ENCODE measurements at regions not wholly inside any gene's neighbourhood (a gene's known extent, or its start where the extent isn't known, plus 50 kb on each side); places are given as distances from the start of the nearest gene placed in this dataset.

DNA sequence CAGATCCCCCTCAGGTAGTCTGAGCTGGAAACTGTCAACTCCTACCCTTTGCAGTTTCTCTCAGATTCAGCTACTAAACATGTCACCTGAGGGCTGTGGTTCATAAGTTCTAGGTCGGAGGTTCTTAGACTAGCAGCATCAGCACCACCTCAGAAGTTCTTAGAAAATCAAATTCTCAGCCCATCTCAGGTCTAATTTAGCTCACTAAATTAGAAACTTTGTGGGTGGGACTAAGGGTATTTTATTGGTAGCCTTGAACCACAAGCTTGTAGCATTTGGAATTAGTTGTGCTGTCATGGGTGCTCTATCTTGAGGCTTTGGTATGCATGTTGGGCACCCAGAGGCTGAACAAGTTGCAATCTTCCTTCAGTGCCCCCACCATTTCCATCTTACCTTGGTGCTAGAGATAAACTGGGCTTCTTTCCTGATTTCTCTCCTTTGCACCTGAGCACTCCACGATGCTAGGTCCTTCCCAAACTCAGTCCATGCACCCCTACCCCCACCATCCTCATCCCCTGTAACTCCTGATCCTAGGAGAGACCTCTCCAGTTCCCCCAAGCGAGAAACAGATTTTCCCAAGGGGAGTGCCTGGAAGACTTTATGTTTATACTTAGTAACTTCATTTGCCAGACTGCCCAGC, 54.2 kb downstream of the S1PR1 start:
- peak in 1 of 5 experiments; percentile 86 for DNase-seq

DNA sequence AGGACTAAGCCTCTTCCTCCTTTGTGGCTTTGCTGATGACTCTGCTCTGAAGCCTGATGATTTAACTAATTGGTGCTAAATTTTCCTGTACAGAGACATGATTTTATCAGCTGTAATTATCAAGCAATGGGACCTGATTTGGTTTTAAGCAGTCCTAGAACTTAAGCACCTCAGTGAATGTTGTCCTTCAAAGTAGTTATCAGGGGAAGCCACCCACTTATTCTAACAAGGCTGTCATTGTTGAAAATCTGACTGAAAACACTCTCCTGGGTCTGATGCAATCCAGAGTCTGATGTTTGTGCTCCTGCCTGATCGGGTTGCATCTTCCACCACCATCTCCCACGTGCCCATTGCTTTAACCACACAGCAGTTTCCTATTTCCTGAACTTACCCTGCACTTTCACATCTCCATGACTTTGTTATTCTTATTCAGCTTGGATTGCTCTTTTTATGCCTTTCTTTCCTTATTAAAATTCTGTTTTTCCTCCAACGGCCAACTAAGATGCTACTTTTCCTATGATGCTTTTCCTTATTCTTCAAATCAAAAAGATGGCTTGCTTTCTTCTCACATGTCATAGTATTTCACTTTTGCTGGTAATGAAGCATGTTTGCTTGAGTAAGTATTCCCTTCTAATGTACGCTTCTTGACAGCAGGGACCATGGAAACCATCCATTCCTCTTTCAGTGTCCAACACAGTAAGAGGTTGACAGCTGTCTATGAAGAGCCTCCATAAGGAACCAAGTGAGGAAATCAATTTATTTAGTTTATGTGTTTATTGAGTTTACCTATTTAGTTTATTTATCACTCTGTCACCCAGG, 55.0 kb downstream of the S1PR1 start:
- DNase-seq: peak in 4 of 5 experiments; percentile 33 to 82 (median 42)

DNA sequence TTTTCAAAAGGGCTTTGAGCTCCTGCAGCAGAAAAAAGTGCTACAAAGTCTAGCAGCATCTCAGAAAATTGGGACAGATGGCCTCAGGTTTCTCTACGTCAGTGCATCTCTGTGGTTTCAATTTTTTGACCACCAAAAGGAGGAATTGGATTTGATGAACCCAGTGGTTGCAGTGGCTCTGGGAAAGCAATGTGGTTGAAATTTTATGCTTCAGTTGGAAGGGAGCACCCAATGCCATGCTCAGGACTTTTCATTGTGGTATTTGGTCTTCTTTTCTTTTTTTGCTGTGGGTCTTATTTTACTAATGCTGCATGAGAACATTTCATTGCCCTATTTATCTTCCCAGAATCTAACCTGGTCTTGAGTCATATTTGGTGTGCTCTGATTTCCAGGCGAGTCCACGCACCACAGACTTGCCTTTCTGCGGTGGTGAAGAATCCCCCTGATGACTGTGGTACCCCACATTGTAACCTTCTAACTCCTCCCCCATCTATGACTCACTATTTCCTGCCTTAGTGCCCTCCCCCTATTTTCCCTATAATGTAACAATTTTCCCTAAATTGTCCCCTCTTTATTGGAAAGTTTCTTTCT, 56.7 kb downstream of the S1PR1 start:
- DNase-seq: peak in 4 of 5 experiments; percentile 36 to 86 (median 50)

GRCh38 chr1:101295209-101295608, 58.4 kb downstream of the S1PR1 start:
- DNase-seq: peak in 1 of 5 experiments; percentile 33

- peak in 1 of 5 experiments; percentile 58 for DNase-seq
Observed at GRCh38 chr1:101298663-101299062, 61.8 kb downstream of the S1PR1 start.

DNA sequence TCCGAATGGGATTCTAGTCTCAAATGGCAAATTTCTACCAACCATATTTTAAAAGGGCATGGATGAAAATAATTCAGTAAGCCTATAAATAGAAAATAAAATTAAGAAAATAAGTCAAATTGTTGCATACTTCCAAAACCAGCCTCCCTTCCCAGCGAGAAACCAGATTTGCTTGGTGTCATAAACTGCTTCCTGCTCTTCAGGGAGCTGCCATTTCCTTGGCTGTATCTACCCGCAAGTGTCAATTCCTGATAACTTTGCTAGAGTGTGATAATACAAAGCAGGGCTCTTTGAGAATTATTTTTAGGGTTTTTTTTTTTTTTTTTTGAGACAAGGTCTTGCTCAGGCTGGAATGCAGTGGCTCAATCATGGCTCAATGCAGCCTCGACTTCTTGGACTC, 62.3 kb downstream of the S1PR1 start:
- no peak for DNase-seq

DNA sequence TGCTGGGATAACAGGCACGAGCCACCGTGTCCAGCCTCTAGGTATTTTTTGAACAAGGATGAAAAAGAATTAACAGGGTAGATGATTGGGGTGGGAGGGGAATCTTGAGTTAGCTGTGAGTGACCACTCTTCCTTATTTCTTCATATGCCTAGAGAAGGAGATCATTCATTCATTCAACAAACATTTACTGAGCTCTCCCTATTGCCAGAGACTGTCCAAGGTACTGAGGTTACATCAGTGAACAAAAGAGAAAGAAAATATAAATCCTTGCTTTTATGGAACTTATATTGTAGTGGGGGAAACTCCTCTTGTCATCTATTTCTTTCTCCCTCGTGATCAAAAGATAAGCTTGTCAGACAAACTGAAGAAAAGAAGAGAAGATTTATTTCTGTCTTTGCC, 62.9 kb downstream of the S1PR1 start:
- no peak for DNase-seq

GRCh38 chr1:101300916-101301315, 64.1 kb downstream of the S1PR1 start:
- no peak for DNase-seq

GRCh38 chr1:101301446-101302057, 64.7 kb downstream of the S1PR1 start:
- no peak for DNase-seq

GRCh38 chr1:101302831-101303511, 66.2 kb downstream of the S1PR1 start:
- DNase-seq: no peak

DNA sequence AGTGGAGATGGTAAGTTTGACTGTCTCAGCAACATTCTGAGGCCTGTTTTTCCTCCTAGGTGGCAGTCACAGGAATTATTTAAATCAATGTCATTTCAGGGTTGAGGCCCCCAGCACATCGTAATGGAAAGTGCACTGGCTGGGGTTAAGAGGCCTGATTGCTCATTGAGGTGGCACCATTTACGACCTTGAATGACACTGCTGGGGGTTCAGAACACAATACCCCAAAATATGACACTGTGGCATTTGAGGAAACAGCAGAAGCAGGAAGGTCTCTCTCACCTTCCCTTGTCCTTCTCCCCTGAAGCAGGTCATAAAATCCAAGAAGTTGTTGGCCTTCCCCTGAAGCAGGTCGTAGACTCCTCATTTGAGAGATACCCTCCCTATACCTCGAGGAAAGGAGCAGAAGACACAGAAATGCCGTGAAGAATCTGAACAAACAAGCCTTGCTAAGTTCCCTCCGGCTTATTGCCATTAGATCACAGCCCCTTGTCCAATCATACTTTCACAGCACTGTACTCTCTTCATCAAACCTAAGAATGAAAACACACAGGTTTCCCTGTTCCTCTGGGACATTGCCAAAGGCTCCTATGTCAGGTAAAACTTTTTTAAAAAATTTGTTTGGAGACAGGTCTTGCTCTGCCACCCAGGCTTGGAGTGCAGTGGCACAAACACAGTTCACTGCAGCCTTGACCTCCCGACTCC, 71.3 kb downstream of the S1PR1 start:
- peak in 1 of 5 experiments; percentile 24 for DNase-seq

DNA sequence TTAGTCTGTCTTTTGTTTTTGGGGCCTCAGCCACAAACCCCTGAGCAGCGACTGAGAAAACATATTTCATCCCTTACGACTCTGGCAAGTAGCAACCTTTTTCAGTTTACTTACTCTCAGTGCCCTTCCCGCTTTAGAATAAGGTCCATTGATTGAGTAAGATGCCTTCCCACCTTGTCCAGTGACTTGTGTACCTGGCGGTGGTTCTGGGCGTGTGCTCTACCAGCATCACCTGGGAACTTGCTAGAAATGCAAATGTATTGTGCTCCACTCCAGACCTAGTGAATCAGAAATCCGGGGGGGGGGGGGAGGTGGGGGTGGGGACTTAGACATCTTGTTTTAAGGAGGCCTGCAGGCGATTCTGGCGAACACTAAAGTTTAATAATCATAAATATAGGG, 72.1 kb downstream of the S1PR1 start:
- DNase-seq: no peak

DNA sequence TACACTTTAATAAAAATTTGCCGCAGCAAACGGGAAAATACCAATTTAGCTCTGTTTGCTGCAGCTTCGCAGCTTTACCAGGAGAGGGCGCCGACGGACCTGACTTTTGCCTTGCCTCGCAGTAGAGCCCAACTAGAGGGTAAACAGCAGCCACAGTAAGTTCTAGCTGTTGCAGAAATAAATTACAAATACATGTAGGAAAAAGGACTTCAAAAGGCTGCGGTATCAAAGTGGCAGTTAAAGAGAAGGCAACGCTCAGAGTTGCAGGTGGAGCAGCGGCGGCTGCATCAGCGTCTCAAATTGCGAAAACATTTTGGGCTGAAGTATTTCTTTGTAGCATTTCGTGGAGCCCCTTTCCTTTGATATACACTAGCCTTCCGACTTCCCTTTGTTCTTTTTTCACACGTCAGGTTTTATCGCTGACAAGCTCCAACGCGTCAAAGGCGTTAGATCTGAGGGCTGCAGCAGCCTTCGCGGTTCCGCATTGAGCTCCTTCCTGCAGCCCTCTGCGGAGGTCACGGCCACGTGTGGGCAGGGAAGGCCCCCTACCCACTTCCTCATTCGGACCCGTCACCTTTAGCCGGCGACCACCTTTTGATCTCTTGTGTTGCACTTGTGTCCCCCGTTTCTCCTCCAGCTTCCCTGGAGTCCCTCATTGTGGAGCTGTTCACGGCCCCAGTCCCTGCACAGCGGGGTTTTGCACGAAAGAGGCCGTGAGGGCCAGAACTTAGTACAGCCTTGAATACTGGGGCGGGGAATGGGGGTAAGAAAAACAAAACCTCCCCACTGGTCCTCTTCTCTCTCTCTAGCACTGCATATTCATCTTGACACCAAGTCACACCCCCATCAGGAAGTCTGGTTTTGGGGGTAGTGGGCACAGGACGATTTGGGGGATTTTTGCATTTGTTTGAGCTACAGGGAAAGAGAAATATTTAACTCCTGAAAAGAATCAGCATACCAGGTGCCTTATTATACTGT, 72.8 kb downstream of the S1PR1 start:
- peak; percentile 28 to 90 (median 64) for DNase-seq

GRCh38 chr1:101310506-101310905, 73.7 kb downstream of the S1PR1 start:
- peak in 2 of 5 experiments; percentile 30 to 79 for DNase-seq

DNA sequence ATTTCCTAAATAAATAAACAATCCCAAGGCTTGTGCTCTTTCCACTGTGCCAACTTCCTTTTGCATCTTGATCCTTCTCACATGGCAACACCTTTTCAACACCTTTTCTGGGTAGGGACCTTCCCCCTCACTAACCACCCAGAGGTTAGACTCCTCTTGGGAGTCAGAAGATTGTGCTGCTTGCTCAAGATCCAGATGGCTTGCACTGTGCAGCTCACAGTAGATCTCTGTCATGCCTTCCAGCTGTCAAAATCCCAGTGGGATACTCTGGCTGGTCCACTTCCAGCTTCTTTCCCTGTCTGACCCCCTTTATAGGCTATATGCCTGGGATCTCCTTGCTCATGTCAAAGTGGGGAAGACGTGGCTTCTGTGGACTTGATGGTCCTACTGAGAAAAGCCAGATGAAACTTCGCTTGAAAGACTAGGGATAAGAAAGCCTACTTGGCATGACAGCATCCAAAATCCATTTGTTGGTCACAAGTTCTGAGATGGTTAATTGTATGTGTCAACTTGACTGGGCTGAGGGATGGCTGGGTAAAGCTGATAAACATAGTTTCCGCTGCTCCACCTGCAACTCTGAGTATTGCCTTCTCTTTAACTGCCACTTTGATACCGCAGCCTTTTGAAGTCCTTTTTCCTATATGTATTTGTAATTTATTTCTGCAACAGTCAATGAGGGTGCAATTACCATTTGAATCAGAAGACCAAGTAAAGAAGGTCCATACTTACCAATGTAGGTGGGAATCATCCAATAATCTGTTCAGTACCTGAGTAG, 74.5 kb downstream of the S1PR1 start:
- DNase-seq: peak in 1 of 5 experiments; percentile 76

DNA sequence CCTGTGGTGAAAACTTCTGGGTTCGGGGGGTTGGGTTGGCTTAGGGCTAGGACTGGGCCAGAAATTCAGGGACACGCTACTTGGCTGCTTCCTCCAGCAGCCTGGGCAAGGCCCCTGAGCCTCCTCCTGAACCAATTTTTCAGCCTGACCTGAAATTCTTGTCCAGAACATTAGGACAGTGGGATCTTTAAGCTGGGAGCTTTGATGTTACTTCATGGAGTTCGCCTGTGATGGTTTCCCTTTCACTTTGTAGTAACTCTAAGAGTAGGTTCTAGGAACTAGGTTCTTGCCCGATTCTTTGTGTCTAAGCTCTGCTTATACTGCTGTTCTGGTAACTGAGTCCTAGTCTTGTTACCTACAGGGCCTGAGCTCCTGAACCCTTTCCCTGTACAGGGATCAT, 75.3 kb downstream of the S1PR1 start:
- DNase-seq: peak in 1 of 5 experiments; percentile 59

DNA sequence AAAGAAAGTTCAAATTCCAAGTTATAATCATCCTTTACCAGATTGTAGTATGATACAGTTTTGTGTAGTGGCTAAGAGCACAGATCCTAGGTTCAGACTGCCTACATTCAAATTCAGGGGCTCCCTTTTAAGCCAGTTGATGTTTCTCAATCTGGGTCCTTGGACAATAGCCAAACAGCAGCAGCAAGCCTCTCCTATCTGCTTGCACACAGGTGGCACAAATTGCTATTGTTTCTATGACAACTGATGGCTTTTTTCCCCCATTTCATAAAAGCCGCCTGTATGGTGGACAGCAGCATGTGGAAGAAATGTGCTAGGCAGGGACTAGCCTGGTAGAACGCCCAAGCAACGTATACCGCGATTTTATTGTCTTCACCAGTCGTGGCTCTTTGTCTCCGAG, 76.5 kb downstream of the S1PR1 start:
- no peak for DNase-seq

DNA sequence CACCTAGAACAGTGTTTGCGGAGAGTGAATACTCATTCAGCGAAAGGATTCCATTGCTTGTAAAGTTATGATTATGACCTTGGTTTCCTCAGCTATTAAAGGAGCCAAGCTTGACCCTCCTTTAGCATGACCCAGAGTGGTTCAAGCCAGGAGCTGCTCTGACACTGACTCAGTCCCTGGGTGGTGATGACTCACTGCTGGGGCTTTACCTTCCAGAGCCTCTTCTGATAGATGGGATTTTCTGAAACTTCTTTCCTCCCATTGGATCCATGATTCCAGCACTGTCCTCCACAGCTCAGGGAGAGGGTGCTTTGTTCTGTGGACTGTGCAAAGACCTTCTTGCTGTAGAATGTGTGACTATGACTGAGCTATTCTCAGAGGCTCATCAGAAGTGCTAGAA, 77.4 kb downstream of the S1PR1 start:
- no peak for DNase-seq

GRCh38 chr1:101316256-101316655, 79.4 kb downstream of the S1PR1 start:
- DNase-seq: no peak

DNA sequence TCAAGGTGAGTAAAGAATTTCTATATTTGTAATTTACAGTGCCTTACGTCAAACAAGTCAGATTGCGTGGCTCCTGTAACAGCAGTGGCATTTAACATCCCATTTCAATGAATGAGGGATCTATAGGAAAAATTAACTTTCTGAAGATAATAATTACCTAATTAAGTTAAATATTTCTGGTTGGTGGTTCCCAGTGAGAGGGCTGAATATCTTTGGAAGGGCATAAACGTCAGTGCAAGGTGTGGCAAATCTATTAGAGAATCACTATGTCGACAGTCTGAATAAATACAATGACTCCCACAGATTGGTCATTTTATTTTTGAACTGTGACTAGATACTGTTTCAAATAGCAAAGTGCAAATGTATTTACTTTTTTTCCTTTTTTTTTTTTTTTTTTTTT, 80.0 kb downstream of the S1PR1 start:
- DNase-seq: no peak
